ENCODE measurements at regions not wholly inside any gene's neighbourhood (a gene's known extent, or its start where the extent isn't known, plus 50 kb on each side); places are given as distances from the start of the nearest gene placed in this dataset.

DNA sequence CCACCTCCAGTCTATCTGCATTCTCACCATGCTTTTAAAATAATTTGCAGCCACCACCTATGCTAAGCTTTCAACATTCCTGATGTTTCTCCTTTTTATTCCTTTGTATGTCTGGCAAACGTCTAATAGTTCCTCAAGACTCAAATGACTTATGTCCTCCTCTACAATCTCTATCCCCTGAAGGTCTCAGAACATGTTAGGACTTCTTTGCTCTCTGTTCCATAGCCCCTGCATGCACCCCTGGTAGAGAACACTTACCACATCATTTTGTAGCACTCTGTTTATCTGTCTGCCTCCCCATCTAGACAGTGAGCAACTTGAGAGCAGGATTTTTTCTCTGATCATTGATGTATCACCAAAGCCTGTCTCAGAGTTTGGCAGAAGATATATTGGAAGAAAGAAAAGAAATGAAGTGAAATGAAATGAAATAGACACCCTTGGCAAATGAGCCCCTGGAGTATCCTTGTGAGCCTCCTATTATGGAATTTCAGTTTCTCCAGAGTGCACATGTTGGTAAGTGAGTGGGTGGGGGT, 1231.2 kb upstream of the FLRT2 start:
- TF ChIP-seq, protein P1, sequence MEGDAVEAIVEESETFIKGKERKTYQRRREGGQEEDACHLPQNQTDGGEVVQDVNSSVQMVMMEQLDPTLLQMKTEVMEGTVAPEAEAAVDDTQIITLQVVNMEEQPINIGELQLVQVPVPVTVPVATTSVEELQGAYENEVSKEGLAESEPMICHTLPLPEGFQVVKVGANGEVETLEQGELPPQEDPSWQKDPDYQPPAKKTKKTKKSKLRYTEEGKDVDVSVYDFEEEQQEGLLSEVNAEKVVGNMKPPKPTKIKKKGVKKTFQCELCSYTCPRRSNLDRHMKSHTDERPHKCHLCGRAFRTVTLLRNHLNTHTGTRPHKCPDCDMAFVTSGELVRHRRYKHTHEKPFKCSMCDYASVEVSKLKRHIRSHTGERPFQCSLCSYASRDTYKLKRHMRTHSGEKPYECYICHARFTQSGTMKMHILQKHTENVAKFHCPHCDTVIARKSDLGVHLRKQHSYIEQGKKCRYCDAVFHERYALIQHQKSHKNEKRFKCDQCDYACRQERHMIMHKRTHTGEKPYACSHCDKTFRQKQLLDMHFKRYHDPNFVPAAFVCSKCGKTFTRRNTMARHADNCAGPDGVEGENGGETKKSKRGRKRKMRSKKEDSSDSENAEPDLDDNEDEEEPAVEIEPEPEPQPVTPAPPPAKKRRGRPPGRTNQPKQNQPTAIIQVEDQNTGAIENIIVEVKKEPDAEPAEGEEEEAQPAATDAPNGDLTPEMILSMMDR (IDR thresholded peaks at IDR 0.05): no peak
- no peak for TF ChIP-seq POLR2A (IDR thresholded peaks at IDR 0.05)
- TF ChIP-seq EP300 (IDR thresholded peaks at IDR 0.05): no peak

Measured in upper lobe of left lung (tissue), 4 donors.